ENCODE measurements at regions not wholly inside any gene's neighbourhood (a gene's known extent, or its start where the extent isn't known, plus 50 kb on each side); places are given as distances from the start of the nearest gene placed in this dataset.

DNA sequence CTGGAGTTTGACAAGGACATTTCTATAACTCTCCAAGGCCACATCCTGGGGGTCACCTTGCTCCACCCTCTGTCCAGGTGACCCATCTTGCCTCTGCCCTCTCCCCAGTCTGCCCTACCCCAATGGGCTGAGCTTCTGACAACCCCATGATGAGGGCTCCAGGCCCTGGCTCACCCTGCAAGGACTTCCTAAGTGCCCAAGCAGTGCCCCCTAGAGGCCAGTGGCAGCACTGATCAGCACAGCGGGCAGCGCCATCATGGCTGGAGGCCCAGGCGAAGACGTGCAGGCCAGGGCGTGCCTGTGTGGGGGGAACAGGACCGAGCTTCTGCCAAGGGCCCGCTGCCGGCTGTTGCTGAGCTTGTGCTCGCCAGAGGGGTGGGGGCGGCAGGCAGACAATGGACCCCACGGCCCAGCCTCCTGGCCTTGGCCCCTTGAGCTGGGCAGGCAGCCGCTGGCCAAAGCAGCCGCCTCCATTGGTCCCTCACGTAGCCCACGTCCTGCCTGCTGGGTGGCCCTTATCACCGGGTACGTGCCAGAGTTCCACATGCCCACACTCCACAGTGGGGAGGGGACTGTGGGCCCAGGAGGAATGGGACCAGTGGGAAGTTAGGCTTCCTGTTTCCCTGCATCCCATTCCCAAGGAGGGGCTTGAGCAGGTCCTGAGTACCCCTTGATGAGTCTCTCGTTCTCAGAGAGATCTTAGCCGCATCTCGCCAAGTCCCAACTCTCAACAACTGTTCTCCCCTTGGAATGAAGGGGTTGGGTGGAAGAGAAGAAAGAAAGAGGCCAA lies 64.3 kb downstream of the MRPL14 start:
- H3K4me3 ChIP-seq (ENCODE audit: low read depth in 1 of 2, low read length in 2 of 2) = no peak overlapping the region
- no peaks in the 10 kb centered on the region for H3K27me3 ChIP-seq (ENCODE audit: low read depth, low read length)
- no peaks in the 10 kb centered on the region for H3K9me3 ChIP-seq (ENCODE audit: control insufficient read depth in 1 of 2, low read length in 2 of 2)
- peak overlapping the region; percentile 27 for H3K27ac ChIP-seq (ENCODE audit: low read length)
- no peaks in the 10 kb centered on the region for H3K36me3 ChIP-seq (ENCODE audit: control insufficient read depth in 1 of 2, insufficient read depth in 2 of 2, low read length in 2 of 2)
- H3K4me1 ChIP-seq (ENCODE audit: control insufficient read depth in 1 of 2, insufficient read depth in 2 of 2, low read length in 2 of 2) = peaks cover 9 to 25% of the 10 kb centered on the region in 2 donors

DNA sequence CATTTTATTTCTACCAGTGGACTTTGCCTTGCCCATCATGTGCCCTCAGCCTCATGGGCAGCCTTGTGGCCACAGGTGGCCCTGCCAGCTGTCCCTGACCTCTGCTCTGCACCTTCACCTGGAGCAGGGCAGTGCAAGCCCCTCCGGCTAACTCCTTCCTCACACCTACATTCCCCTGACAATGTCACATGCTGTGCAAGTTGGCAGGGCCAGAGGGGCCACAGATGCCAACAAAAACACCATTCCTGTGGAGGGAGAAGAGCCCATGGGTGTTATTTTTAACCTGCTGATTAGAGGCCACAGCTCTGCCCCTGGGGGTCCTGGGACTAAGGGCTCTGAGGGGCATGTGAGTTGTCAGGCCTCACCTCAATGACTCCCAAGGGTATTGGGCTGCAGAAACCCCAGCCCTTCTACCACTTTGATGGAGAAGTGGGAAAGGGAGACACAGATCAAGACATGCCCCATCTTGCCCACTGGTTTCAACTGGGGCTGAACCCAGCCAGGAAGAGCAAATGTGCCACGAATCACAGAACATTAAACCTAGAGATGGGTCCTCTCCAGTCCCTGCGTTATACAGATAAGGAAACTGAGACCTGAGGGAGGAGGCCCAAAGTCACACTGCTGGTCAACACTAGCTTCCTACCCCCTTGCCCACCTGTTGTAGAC lies 65.0 kb downstream of the MRPL14 start:
- H3K4me3 ChIP-seq (ENCODE audit: low read depth in 1 of 2, low read length in 2 of 2) = no peak overlapping the region
- H3K9me3 ChIP-seq (ENCODE audit: control insufficient read depth in 1 of 2, low read length in 2 of 2) = no peaks in the 10 kb centered on the region
- no peaks in the 10 kb centered on the region for H3K27me3 ChIP-seq (ENCODE audit: low read depth, low read length)
- no peak overlapping the region for H3K27ac ChIP-seq (ENCODE audit: low read length)
- H3K4me1 ChIP-seq (ENCODE audit: control insufficient read depth in 1 of 2, insufficient read depth in 2 of 2, low read length in 2 of 2) = peaks cover 9 to 30% of the 10 kb centered on the region in 2 donors
- no peaks in the 10 kb centered on the region for H3K36me3 ChIP-seq (ENCODE audit: control insufficient read depth in 1 of 2, insufficient read depth in 2 of 2, low read length in 2 of 2)

GRCh38 chr6:44061375-44062104 lies 65.7 kb downstream of the MRPL14 start:
- H3K4me3 ChIP-seq (ENCODE audit: low read depth in 1 of 2, low read length in 2 of 2) = no peak overlapping the region
- H3K27ac ChIP-seq (ENCODE audit: low read length) = no peak overlapping the region
- H3K27me3 ChIP-seq (ENCODE audit: low read depth, low read length) = no peaks in the 10 kb centered on the region
- H3K36me3 ChIP-seq (ENCODE audit: control insufficient read depth in 1 of 2, insufficient read depth in 2 of 2, low read length in 2 of 2) = no peaks in the 10 kb centered on the region
- H3K4me1 ChIP-seq (ENCODE audit: control insufficient read depth in 1 of 2, insufficient read depth in 2 of 2, low read length in 2 of 2) = peaks cover 9 to 37% of the 10 kb centered on the region in 2 donors
- H3K9me3 ChIP-seq (ENCODE audit: control insufficient read depth in 1 of 2, low read length in 2 of 2) = no peaks in the 10 kb centered on the region

- H3K36me3 ChIP-seq (ENCODE audit: control insufficient read depth in 1 of 2, insufficient read depth in 2 of 2, low read length in 2 of 2) = no peaks in the 10 kb centered on the region
- no peaks in the 10 kb centered on the region for H3K9me3 ChIP-seq (ENCODE audit: control insufficient read depth in 1 of 2, low read length in 2 of 2)
- no peaks in the 10 kb centered on the region for H3K27me3 ChIP-seq (ENCODE audit: low read depth, low read length)
- H3K4me3 ChIP-seq (ENCODE audit: low read depth in 1 of 2, low read length in 2 of 2) = no peak overlapping the region
- H3K4me1 ChIP-seq (ENCODE audit: control insufficient read depth in 1 of 2, insufficient read depth in 2 of 2, low read length in 2 of 2) = peaks cover 9 to 39% of the 10 kb centered on the region in 2 donors
- no peak overlapping the region for H3K27ac ChIP-seq (ENCODE audit: low read length)
Measured at GRCh38 chr6:44060612-44061374, 66.5 kb downstream of the MRPL14 start.

DNA sequence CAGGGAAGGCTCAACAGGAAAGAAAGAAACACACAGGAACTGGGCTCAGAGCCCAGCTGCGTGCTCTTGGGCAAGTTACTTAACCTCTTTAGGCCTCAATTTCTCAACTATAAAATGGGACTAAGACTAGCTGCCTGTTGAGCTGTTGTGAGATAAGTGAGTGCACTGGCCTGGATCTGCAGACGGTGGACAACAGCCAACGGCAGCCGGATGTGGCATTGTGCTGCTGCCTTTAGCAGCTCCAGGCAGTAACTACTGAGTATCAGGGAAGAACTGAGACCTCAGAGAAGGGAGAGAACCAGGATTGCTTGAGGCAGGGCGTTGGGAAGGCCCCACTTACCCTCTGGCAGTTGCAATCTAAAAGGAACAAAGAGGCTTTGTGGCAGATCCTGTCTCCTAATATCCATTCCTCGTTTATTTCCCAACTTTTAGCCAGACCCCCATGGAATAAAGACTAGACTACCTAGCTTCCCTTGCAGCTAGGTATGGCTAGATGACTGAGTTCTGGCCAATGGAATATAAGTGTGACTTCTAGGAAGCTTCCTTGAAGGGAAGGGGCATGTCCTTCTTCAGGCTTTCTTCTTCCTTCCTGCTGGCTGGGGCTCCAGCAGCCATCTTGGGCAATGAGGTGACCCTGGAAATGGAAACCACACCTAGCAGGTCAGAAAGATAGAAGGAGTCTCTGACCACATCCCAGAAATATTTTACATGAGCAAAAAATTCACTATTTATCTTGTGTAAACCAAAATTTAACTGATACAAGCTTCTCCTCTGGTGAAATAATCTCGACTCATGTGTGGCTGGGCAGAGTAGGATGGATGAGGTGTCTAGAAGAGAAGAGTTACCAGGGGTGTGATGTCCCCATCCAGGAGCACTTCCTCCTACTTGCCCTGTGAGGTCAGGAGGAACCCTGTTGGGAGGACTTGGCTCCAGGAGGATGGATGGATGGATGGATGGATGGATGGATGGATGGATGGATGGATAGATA lies 67.6 kb downstream of the MRPL14 start:
- Histone ChIP-seq H3K27me3 (ENCODE audit: low read depth, low read length) (no peaks in the 10 kb centered on the region), H3K27ac (ENCODE audit: low read length) (peak overlapping the region; percentile 65), H3K36me3 (ENCODE audit: control insufficient read depth in 1 of 2, insufficient read depth in 2 of 2, low read length in 2 of 2) (no peaks in the 10 kb centered on the region), H3K9me3 (ENCODE audit: control insufficient read depth in 1 of 2, low read length in 2 of 2) (no peaks in the 10 kb centered on the region), H3K4me1 (ENCODE audit: control insufficient read depth in 1 of 2, insufficient read depth in 2 of 2, low read length in 2 of 2) (peaks cover 5 to 39% of the 10 kb centered on the region in 2 donors), H3K4me3 (ENCODE audit: low read depth in 1 of 2, low read length in 2 of 2) (no peak overlapping the region)

GRCh38 chr6:44058617-44059358 lies 68.5 kb downstream of the MRPL14 start:
- Histone ChIP-seq H3K4me1 (ENCODE audit: control insufficient read depth in 1 of 2, insufficient read depth in 2 of 2, low read length in 2 of 2) (peaks cover 5 to 39% of the 10 kb centered on the region in 2 donors), H3K4me3 (ENCODE audit: low read depth in 1 of 2, low read length in 2 of 2) (no peak overlapping the region), H3K27me3 (ENCODE audit: low read depth, low read length) (no peaks in the 10 kb centered on the region), H3K27ac (ENCODE audit: low read length) (peak overlapping the region; percentile 65), H3K36me3 (ENCODE audit: control insufficient read depth in 1 of 2, insufficient read depth in 2 of 2, low read length in 2 of 2) (no peaks in the 10 kb centered on the region), H3K9me3 (ENCODE audit: control insufficient read depth in 1 of 2, low read length in 2 of 2) (no peaks in the 10 kb centered on the region)

DNA sequence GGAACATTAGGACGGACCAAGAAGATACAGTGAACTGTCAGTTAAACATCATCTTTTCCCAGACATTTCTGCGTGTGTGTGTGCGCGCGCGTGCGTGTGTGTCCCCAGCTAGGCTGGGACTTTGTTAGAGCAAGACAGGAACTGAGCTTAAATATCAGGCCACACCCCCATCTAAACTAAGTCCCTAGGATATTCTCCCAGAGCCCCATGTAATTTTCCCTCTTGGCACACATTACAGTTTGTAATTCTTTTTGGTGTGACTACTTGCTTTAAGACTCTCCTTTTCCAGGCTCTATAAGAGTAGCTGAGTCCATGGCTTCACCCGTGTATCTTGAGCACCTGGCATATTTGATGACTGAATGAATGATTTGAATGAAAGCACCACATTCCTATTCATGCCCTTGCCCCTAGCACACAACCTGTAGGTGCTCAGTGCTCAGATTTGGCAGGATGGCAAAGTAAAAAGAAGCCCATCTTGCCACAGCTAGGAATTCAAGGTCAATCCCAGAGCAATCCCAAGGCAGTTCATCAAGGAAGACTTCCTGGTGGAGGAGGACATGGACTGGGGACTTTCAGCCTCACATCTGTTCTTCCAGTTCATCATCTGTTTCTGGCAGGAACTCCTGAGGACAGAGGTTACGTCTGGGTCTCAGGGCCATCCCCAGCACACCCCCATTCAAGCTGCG lies 69.2 kb downstream of the MRPL14 start:
- Histone ChIP-seq H3K4me3 (ENCODE audit: low read depth in 1 of 2, low read length in 2 of 2) (no peak overlapping the region), H3K27ac (ENCODE audit: low read length) (peak overlapping the region; percentile 65), H3K9me3 (ENCODE audit: control insufficient read depth in 1 of 2, low read length in 2 of 2) (no peaks in the 10 kb centered on the region), H3K36me3 (ENCODE audit: control insufficient read depth in 1 of 2, insufficient read depth in 2 of 2, low read length in 2 of 2) (no peaks in the 10 kb centered on the region), H3K27me3 (ENCODE audit: low read depth, low read length) (no peaks in the 10 kb centered on the region), H3K4me1 (ENCODE audit: control insufficient read depth in 1 of 2, insufficient read depth in 2 of 2, low read length in 2 of 2) (peaks cover 6 to 39% of the 10 kb centered on the region in 2 donors)

DNA sequence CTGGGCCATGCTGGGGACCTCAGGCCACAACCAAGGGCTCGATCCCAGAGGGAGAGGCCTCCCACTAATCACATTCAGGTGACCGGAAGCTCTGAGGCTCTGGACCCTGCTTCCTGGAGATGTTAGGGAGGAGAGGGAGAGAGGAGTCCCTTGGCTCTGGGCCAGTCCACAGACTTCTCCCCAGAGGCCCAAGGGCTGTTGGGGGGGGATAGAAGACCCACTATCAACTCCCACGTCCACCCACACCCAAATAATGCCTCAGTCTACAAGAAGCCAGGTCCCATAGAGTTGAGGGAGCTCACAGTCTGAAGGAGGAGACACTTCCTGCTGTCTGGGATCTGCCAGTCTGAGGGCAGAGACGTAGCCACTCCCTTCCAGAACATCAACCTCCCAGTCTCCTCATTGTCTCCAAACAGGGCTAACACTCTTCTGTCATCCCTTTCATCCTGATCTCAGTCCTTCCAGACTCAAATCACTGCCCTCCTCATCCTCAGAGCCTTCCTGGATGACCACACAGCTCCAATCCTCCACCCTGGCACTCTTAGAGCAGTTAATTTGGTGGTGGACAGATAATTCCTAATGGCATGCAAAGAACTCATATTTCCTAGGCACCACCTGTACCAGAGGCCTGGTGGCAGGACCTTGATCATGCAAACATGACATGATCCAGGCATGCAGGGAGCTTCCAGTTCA lies 69.9 kb downstream of the MRPL14 start:
- Histone ChIP-seq H3K27ac (ENCODE audit: low read length) (peak overlapping the region; percentile 65), H3K9me3 (ENCODE audit: control insufficient read depth in 1 of 2, low read length in 2 of 2) (no peaks in the 10 kb centered on the region), H3K27me3 (ENCODE audit: low read depth, low read length) (no peaks in the 10 kb centered on the region), H3K36me3 (ENCODE audit: control insufficient read depth in 1 of 2, insufficient read depth in 2 of 2, low read length in 2 of 2) (no peaks in the 10 kb centered on the region), H3K4me3 (ENCODE audit: low read depth in 1 of 2, low read length in 2 of 2) (no peak overlapping the region), H3K4me1 (ENCODE audit: control insufficient read depth in 1 of 2, insufficient read depth in 2 of 2, low read length in 2 of 2) (peaks cover 13 to 44% of the 10 kb centered on the region in 2 donors)

Measured in muscle layer of duodenum (tissue), 2 donors.